ENCODE measurements at regions not wholly inside any gene's neighbourhood (a gene's known extent, or its start where the extent isn't known, plus 50 kb on each side); places are given as distances from the start of the nearest gene placed in this dataset.

DNA sequence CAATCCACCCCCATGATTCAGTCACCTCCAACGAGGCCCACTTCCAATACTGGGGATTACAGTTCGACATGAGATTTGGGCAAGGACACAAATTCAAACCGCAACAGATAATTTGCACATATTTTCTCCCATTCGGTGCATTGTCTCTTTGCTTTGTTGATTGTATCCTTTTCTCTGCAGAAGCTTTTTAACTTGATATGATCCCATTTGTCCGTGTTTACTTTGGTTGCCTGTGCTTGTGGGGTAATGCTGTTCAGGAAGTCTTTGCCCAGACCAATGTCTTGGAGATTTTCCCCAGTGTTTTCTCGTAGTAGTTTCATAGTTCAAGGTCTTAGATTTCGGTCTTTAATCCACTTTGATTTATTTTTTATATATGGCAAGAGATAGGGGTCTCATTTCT is 330.8 kb upstream of the SPRY2 start:
- TF ChIP-seq, protein P1, sequence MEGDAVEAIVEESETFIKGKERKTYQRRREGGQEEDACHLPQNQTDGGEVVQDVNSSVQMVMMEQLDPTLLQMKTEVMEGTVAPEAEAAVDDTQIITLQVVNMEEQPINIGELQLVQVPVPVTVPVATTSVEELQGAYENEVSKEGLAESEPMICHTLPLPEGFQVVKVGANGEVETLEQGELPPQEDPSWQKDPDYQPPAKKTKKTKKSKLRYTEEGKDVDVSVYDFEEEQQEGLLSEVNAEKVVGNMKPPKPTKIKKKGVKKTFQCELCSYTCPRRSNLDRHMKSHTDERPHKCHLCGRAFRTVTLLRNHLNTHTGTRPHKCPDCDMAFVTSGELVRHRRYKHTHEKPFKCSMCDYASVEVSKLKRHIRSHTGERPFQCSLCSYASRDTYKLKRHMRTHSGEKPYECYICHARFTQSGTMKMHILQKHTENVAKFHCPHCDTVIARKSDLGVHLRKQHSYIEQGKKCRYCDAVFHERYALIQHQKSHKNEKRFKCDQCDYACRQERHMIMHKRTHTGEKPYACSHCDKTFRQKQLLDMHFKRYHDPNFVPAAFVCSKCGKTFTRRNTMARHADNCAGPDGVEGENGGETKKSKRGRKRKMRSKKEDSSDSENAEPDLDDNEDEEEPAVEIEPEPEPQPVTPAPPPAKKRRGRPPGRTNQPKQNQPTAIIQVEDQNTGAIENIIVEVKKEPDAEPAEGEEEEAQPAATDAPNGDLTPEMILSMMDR (IDR thresholded peaks at IDR 0.05) = no peak
- TF ChIP-seq POLR2AphosphoS5 (IDR thresholded peaks at IDR 0.05) (no peak), POLR2A (IDR thresholded peaks at IDR 0.05) (no peak)
